Ishikawa (cell line): ENCODE measurements at regions not wholly inside any gene's neighbourhood (a gene's known extent, or its start where the extent isn't known, plus 50 kb on each side); places are given as distances from the start of the nearest gene placed in this dataset.

ENCODE experiments used
- CEBPB ChIP-seq: IDR thresholded peaks from 2 replicates; pipeline ENCODE4 v1.6.1; 2012
- CREB1 ChIP-seq: IDR thresholded peaks from 2 replicates; pipeline ENCODE4 v1.6.1; 2012; ENCODE audit warnings: low read depth
- EGR1 ChIP-seq: IDR thresholded peaks from 2 replicates; pipeline ENCODE4 v1.6.1; 2012
- EP300 ChIP-seq: IDR thresholded peaks from 2 replicates; pipeline ENCODE4 v1.6.1; 2012; ENCODE audit warnings: borderline replicate concordance
- FOXM1 ChIP-seq: IDR thresholded peaks from 2 replicates; pipeline ENCODE4 v1.6.1; 2012; ENCODE audit warnings: low read depth, borderline replicate concordance
- MAX ChIP-seq: IDR thresholded peaks from 2 replicates; pipeline ENCODE4 v1.6.1; 2012
- NFIC ChIP-seq: IDR thresholded peaks from 2 replicates; pipeline ENCODE4 v1.6.1; 2012
- RAD21 ChIP-seq: IDR thresholded peaks from 2 replicates; pipeline ENCODE4 v1.6.1; 2012; ENCODE audit warnings: low read depth
- REST ChIP-seq: IDR thresholded peaks from 2 replicates; pipeline ENCODE4 v1.6.1; 2012; ENCODE audit warnings: low read depth, mild to moderate bottlenecking
- TAF1 ChIP-seq: IDR thresholded peaks from 2 replicates; pipeline ENCODE4 v1.6.1; 2012; ENCODE audit warnings: low read depth, mild to moderate bottlenecking
- TCF12 ChIP-seq: IDR thresholded peaks from 2 replicates; pipeline ENCODE4 v1.6.1; 2012; ENCODE audit warnings: low read depth
- TEAD4 ChIP-seq: IDR thresholded peaks from 2 replicates; pipeline ENCODE4 v1.6.1; 2012
- USF1 ChIP-seq: IDR thresholded peaks from 2 replicates; pipeline ENCODE4 v1.6.1; 2012
- YY1 ChIP-seq: IDR thresholded peaks from 2 replicates; pipeline ENCODE4 v1.6.1; 2012; ENCODE audit warnings: low read depth
- ZBTB7A ChIP-seq: IDR thresholded peaks from 2 replicates; pipeline ENCODE4 v1.6.1; 2012; ENCODE audit warnings: low read depth

DNA sequence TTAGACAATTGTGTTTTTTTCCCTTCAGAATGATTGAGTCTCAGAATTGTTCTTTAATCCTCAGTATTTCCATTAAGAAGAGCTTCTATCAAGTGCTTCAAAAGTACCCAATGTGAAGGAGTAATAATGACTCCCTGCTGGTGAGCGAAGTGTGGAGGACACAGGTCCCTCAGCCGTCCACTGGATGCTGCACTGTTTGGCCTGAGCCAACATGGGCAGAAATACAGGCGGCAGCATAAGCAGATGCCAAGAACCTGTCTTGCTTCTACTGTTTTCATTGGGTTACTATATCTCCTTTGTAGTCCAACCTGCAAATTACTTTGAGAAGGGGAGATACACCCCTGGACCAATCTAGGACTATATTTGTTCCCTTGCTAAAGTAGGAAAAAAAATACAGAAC lies 55.3 kb upstream of the DPH5 start:
- TF ChIP-seq NFIC (no peak), CEBPB (no peak), REST (no peak), EGR1 (no peak), ZBTB7A (no peak), CREB1 (no peak), EP300 (no peak), YY1 (no peak), RAD21 (no peak), USF1 (no peak), FOXM1 (no peak), TEAD4 (no peak), MAX (no peak), TCF12 (no peak), TAF1 (no peak)

GRCh38 chr1:101079341-101079740 lies 53.8 kb upstream of the DPH5 start:
- no peak for TF ChIP-seq YY1
- no peak for TF ChIP-seq RAD21
- no peak for TF ChIP-seq CREB1
- no peak for TF ChIP-seq TAF1
- TF ChIP-seq EP300, result no peak
- no peak for TF ChIP-seq USF1
- no peak for TF ChIP-seq REST
- no peak for TF ChIP-seq ZBTB7A
- no peak for TF ChIP-seq EGR1
- TF ChIP-seq TCF12, result no peak
- TF ChIP-seq NFIC, result no peak
- no peak for TF ChIP-seq TEAD4
- no peak for TF ChIP-seq FOXM1
- no peak for TF ChIP-seq CEBPB
- TF ChIP-seq MAX, result no peak

GRCh38 chr1:101077849-101078248 lies 52.3 kb upstream of the DPH5 start:
- no peak for TF ChIP-seq TEAD4
- no peak for TF ChIP-seq FOXM1

DNA sequence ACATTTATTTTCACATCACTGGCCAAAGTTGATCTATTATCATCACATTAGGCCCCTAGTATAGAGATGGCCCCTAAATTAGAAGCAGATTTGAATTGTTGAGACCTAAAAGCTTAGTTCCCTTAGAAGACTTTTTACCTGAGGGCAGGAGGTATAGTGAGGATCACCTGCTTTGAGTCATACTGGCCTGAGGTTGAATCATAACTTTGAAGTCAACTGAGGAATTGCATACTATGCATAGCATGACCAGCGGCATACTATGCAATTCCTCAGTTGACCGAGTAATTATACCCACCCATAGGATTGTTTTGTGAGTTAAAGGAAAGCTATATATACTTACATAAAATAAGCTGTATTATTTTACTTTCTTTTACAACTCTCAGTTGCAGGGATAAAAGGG lies 50.3 kb upstream of the DPH5 start:
- TF ChIP-seq RAD21, result no peak
- TF ChIP-seq MAX, result no peak
- no peak for TF ChIP-seq ZBTB7A
- no peak for TF ChIP-seq TCF12
